Activated T-cell treated with anti-CD3 and anti-CD28 coated beads, Interleukin-2, amount 50 U/mL, for 4 hours (primary cell): ENCODE measurements at regions not wholly inside any gene's neighbourhood (a gene's known extent, or its start where the extent isn't known, plus 50 kb on each side); places are given as distances from the start of the nearest gene placed in this dataset.

ENCODE experiments used
- ATAC-seq, 2 donors: fragments of 200-7000 bp; cut with Tn5 transposase; one replicate each; pipeline ENCODE4 v1.10.0; 2021
- DNase-seq: peaks from one replicate; pipeline ENCODE4 v3.0.0-alpha.2; 2020
- H3K27me3 Mint-ChIP-seq: one replicate; pipeline ENCODE4 v1.8.0; 2021; ENCODE audit warnings: low read depth, mixed read lengths
- H3K36me3 Mint-ChIP-seq: one replicate; pipeline ENCODE4 v1.8.0; 2022; ENCODE audit warnings: mixed read lengths; ENCODE audit not compliant: insufficient read depth
- H3K4me1 Mint-ChIP-seq: one replicate; pipeline ENCODE4 v1.8.0; 2021; ENCODE audit warnings: low read depth, mixed read lengths
- H3K4me3 Mint-ChIP-seq: one replicate; pipeline ENCODE4 v1.8.0; 2021; ENCODE audit warnings: mild to moderate bottlenecking, moderate library complexity, mixed read lengths
- H3K9me3 Mint-ChIP-seq: one replicate; pipeline ENCODE4 v1.8.0; 2021; ENCODE audit warnings: mixed read lengths

GRCh38 chr7:3250725-3251124 is 50.3 kb upstream of the SDK1 start:
- no peaks in the 10 kb centered on the region for H3K36me3 Mint-ChIP-seq
- no peak overlapping the region for H3K4me3 Mint-ChIP-seq
- no peaks in the 10 kb centered on the region for H3K4me1 Mint-ChIP-seq
- ATAC-seq (peak; percentile 14 to 50), DNase-seq (no peak)
- peaks cover 9% of the 10 kb centered on the region for H3K9me3 Mint-ChIP-seq
- peaks cover 5% of the 10 kb centered on the region for H3K27me3 Mint-ChIP-seq
